ENCODE measurements at regions not wholly inside any gene's neighbourhood (a gene's known extent, or its start where the extent isn't known, plus 50 kb on each side); places are given as distances from the start of the nearest gene placed in this dataset.

GRCh38 chr4:158016511-158016910 is 156.3 kb downstream of the GASK1B start:
- no peak for TF ChIP-seq CTCF (IDR thresholded peaks at IDR 0.05; ENCODE audit: low read length, missing control alignments)
- DNase-seq (ENCODE audit: low read depth): peak; percentile 81

GRCh38 chr4:158015241-158015640 is 157.6 kb downstream of the GASK1B start:
- DNase-seq (ENCODE audit: low read depth): peak; percentile 57
- H3K4me3 ChIP-seq (replicated peaks; ENCODE audit: low read depth, low read length): no peak overlapping the region
- TF ChIP-seq CTCF (IDR thresholded peaks at IDR 0.05; ENCODE audit: low read length, missing control alignments): no peak

More at GRCh38 chr4:158016511-158016910, 156.3 kb downstream of the GASK1B start:
- H3K4me3 ChIP-seq (replicated peaks; ENCODE audit: low read depth, low read length): no peak overlapping the region

- H3K4me3 ChIP-seq (replicated peaks; ENCODE audit: low read depth, low read length): no peak overlapping the region
- DNase-seq (ENCODE audit: low read depth): peak; percentile 59
- TF ChIP-seq CTCF (IDR thresholded peaks at IDR 0.05; ENCODE audit: low read length, missing control alignments): no peak
These were observed 159.0 kb downstream of the GASK1B start for GRCh38 chr4:158013858-158014257.

- peak; percentile 56 for DNase-seq (ENCODE audit: low read depth)
- TF ChIP-seq CTCF (IDR thresholded peaks at IDR 0.05; ENCODE audit: low read length, missing control alignments): no peak
These were observed 162.5 kb downstream of the GASK1B start for GRCh38 chr4:158010361-158010760.

GRCh38 chr4:158008551-158009218 is 164.1 kb downstream of the GASK1B start:
- peak; percentile 82 for DNase-seq (ENCODE audit: low read depth)
- TF ChIP-seq CTCF (IDR thresholded peaks at IDR 0.05; ENCODE audit: low read length, missing control alignments): no peak

More at GRCh38 chr4:158010361-158010760, 162.5 kb downstream of the GASK1B start:
- no peak overlapping the region for H3K4me3 ChIP-seq (replicated peaks; ENCODE audit: low read depth, low read length)

GRCh38 chr4:158007566-158007965 is 165.3 kb downstream of the GASK1B start:
- no peak for TF ChIP-seq CTCF (IDR thresholded peaks at IDR 0.05; ENCODE audit: low read length, missing control alignments)

More at GRCh38 chr4:158008551-158009218, 164.1 kb downstream of the GASK1B start:
- H3K4me3 ChIP-seq (replicated peaks; ENCODE audit: low read depth, low read length): no peak overlapping the region

GRCh38 chr4:158006990-158007389 is 165.8 kb downstream of the GASK1B start:
- H3K4me3 ChIP-seq (replicated peaks; ENCODE audit: low read depth, low read length): no peak overlapping the region
- no peak for TF ChIP-seq CTCF (IDR thresholded peaks at IDR 0.05; ENCODE audit: low read length, missing control alignments)
- DNase-seq (ENCODE audit: low read depth): peak; percentile 86

More at GRCh38 chr4:158007566-158007965, 165.3 kb downstream of the GASK1B start:
- no peak for DNase-seq (ENCODE audit: low read depth)
- no peak overlapping the region for H3K4me3 ChIP-seq (replicated peaks; ENCODE audit: low read depth, low read length)

Measured in fibroblast of pulmonary artery (primary cell).